ENCODE measurements at regions not wholly inside any gene's neighbourhood (a gene's known extent, or its start where the extent isn't known, plus 50 kb on each side); places are given as distances from the start of the nearest gene placed in this dataset.

DNA sequence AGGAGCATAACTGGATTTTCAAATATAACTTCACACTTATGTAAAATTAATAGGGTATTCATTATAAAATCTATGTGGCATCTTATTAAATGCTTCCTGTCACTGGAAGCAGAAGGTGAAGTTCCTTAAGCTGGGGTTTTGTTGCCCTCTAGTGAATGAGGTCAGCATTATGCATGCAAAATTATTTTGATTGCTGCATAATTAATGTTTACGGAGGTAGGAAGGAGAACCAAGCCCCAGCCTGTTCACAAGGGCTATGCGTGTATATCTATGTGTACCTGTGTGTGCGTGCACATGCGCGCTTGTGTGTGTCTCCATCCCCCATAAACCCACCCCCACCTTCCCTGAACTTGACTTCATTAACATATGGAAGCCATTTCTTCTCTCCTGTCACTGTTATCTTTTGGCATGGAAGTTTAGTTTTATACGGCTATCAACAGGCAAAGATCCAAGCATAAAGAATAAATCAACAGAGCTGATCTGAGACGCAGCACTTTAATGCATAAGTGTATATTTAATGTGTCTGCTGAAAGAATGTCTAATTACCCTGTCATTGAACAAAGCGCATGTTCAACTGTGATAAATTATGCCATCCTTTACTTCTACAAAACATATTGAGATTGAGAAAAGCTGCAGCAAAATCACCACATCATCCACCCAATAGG, 90.2 kb upstream of the CDH4 start:
- TF ChIP-seq CTCF (IDR thresholded peaks at IDR 0.05; ENCODE audit: low read depth, low read length): no peak
- Histone ChIP-seq H3K27me3 (ENCODE audit: insufficient read depth, low read depth, severe bottlenecking) (peaks cover 65% of the 10 kb centered on the region), H3K4me3 (ENCODE audit: low read depth, low read length) (no peak overlapping the region), H3K9me3 (ENCODE audit: severe bottlenecking) (no peaks in the 10 kb centered on the region), H3K27ac (no peak overlapping the region), H3K36me3 (no peaks in the 10 kb centered on the region)
- DNase-seq: no peak

- no peak for DNase-seq
- Histone ChIP-seq H3K27me3 (ENCODE audit: insufficient read depth, low read depth, severe bottlenecking) (peaks cover 70% of the 10 kb centered on the region), H3K27ac (no peak overlapping the region), H3K9me3 (ENCODE audit: severe bottlenecking) (no peaks in the 10 kb centered on the region), H3K4me3 (ENCODE audit: low read depth, low read length) (no peak overlapping the region), H3K36me3 (no peaks in the 10 kb centered on the region)
- no peak for TF ChIP-seq CTCF (IDR thresholded peaks at IDR 0.05; ENCODE audit: low read depth, low read length)
These were observed 89.6 kb upstream of the CDH4 start for GRCh38 chr20:61162451-61162850.

GRCh38 chr20:61163031-61163430, 89.0 kb upstream of the CDH4 start:
- no peak for DNase-seq
- Histone ChIP-seq H3K27me3 (ENCODE audit: insufficient read depth, low read depth, severe bottlenecking) (peaks cover 75% of the 10 kb centered on the region), H3K36me3 (no peaks in the 10 kb centered on the region), H3K4me3 (ENCODE audit: low read depth, low read length) (no peak overlapping the region), H3K9me3 (ENCODE audit: severe bottlenecking) (no peaks in the 10 kb centered on the region), H3K27ac (no peak overlapping the region)
- no peak for TF ChIP-seq CTCF (IDR thresholded peaks at IDR 0.05; ENCODE audit: low read depth, low read length)

DNA sequence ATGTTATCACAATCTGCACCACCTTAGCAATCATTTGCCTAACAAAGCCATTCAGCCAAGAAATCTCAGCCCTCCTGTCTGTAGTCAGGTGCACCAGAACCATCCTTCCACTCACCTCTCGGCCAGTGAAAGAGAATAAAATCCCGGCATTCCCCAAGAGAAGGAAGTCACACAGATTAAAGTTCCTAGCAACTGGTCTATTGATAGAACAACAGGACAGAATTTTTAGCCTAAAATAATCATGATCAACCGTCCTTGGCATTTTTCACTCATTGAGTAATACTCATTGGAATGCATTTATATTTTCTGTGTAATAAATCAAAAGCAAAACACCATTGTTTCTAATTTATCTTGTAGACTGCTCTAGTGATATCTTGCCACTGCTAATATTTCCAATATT, 85.7 kb upstream of the CDH4 start:
- no peak for DNase-seq
- no peak for TF ChIP-seq CTCF (IDR thresholded peaks at IDR 0.05; ENCODE audit: low read depth, low read length)
- no peaks in the 10 kb centered on the region for H3K36me3 ChIP-seq
- H3K4me3 ChIP-seq (ENCODE audit: low read depth, low read length): no peak overlapping the region
- H3K9me3 ChIP-seq (ENCODE audit: severe bottlenecking): no peaks in the 10 kb centered on the region
- no peak overlapping the region for H3K27ac ChIP-seq
- peaks cover 78% of the 10 kb centered on the region for H3K27me3 ChIP-seq (ENCODE audit: insufficient read depth, low read depth, severe bottlenecking)

- no peak for TF ChIP-seq CTCF (IDR thresholded peaks at IDR 0.05; ENCODE audit: low read depth, low read length)
- DNase-seq: no peak
- H3K4me3 ChIP-seq (ENCODE audit: low read depth, low read length): no peak overlapping the region
- H3K9me3 ChIP-seq (ENCODE audit: severe bottlenecking): no peaks in the 10 kb centered on the region
- H3K27ac ChIP-seq: no peak overlapping the region
- peaks cover 67% of the 10 kb centered on the region for H3K27me3 ChIP-seq (ENCODE audit: insufficient read depth, low read depth, severe bottlenecking)
- no peaks in the 10 kb centered on the region for H3K36me3 ChIP-seq
These were observed 83.5 kb upstream of the CDH4 start for GRCh38 chr20:61168605-61169004.

DNA sequence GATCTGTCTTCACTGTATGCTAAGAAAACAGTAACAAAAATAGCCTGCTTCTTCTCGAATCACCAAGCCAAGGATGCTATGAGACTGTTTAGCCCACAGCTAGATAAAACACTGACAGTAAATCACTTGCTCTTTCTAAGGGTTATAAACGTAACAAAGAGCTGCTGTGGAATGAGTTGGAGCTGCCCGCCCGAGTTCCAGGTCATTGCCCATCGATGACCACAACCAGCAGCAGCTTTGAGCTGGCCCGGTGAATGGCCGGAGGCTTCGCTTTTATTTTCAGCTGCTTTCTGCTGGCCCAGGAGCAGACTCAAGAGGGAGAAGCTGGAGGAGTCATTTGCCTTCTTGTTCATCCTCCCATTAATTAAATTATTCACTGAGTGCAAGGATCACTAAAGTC, 82.2 kb upstream of the CDH4 start:
- no peak for DNase-seq
- Histone ChIP-seq H3K4me3 (ENCODE audit: low read depth, low read length) (no peak overlapping the region), H3K9me3 (ENCODE audit: severe bottlenecking) (no peaks in the 10 kb centered on the region), H3K27me3 (ENCODE audit: insufficient read depth, low read depth, severe bottlenecking) (peaks cover 57% of the 10 kb centered on the region), H3K27ac (no peak overlapping the region), H3K36me3 (no peaks in the 10 kb centered on the region)
- no peak for TF ChIP-seq CTCF (IDR thresholded peaks at IDR 0.05; ENCODE audit: low read depth, low read length)

Measured in WERI-Rb-1 (cell line).